ENCODE measurements at regions not wholly inside any gene's neighbourhood (a gene's known extent, or its start where the extent isn't known, plus 50 kb on each side); places are given as distances from the start of the nearest gene placed in this dataset.

DNA sequence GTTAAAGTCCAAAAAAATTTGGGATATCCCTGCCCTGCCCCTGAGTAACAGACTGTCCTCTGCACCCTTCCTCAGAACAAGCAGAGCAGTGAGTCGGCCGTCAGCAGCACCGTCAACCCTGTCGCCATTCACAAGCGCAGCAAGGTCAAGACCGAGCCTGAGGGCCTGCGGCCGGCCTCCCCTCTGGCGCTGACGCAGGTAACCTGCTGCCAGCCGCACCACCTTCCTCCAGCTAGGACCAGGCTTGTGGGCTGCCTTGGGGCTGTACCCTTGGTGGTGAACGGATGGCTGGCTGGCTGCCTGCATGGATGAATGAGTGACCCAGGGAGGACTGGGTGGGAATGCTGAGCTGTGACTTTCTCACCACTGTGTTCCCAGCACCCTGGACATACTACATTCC lies 236.2 kb downstream of the GLI2 start:
- TF ChIP-seq, protein P1, sequence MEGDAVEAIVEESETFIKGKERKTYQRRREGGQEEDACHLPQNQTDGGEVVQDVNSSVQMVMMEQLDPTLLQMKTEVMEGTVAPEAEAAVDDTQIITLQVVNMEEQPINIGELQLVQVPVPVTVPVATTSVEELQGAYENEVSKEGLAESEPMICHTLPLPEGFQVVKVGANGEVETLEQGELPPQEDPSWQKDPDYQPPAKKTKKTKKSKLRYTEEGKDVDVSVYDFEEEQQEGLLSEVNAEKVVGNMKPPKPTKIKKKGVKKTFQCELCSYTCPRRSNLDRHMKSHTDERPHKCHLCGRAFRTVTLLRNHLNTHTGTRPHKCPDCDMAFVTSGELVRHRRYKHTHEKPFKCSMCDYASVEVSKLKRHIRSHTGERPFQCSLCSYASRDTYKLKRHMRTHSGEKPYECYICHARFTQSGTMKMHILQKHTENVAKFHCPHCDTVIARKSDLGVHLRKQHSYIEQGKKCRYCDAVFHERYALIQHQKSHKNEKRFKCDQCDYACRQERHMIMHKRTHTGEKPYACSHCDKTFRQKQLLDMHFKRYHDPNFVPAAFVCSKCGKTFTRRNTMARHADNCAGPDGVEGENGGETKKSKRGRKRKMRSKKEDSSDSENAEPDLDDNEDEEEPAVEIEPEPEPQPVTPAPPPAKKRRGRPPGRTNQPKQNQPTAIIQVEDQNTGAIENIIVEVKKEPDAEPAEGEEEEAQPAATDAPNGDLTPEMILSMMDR (IDR thresholded peaks at IDR 0.05): no peak
- no peak for TF ChIP-seq POLR2A (IDR thresholded peaks at IDR 0.05)
